Amygdala (tissue), 56 donors: ENCODE measurements at regions not wholly inside any gene's neighbourhood (a gene's known extent, or its start where the extent isn't known, plus 50 kb on each side); places are given as distances from the start of the nearest gene placed in this dataset.

Source experiments
- DNase-seq, 56 donors: peaks; one replicate each; lab custom pipeline; 2025; lab: John Stamatoyannopoulos, UW

GRCh38 chrX:149280011-149280410 is 225.1 kb downstream of the IDS start:
- no peak for DNase-seq

GRCh38 chrX:149275836-149276235 is 229.3 kb downstream of the IDS start:
- no peak for DNase-seq

- no peak for DNase-seq
These were observed 230.5 kb downstream of the IDS start for GRCh38 chrX:149274516-149275105.

- DNase-seq: no peak
These were observed 232.2 kb downstream of the IDS start for GRCh38 chrX:149272690-149273463.

- DNase-seq: no peak
These were observed 237.0 kb downstream of the IDS start for GRCh38 chrX:149267878-149268813.

- DNase-seq: no peak
These were observed 243.0 kb downstream of the IDS start for GRCh38 chrX:149262086-149262485.

- DNase-seq: no peak
These were observed 245.9 kb downstream of the IDS start for GRCh38 chrX:149259241-149259640.

- no peak for DNase-seq
These were observed 249.2 kb downstream of the IDS start for GRCh38 chrX:149255860-149256259.

- no peak for DNase-seq
These were observed 257.0 kb downstream of the IDS start for GRCh38 chrX:149248073-149248625.

GRCh38 chrX:149230689-149231088 is 274.4 kb downstream of the IDS start:
- DNase-seq: no peak

GRCh38 chrX:149223854-149224253 is 281.3 kb downstream of the IDS start:
- no peak for DNase-seq

- no peak for DNase-seq
These were observed 283.1 kb downstream of the IDS start for GRCh38 chrX:149222040-149222439.

- no peak for DNase-seq
These were observed 283.9 kb downstream of the IDS start for GRCh38 chrX:149221230-149221629.

GRCh38 chrX:149213264-149213663 is 291.8 kb downstream of the IDS start:
- no peak for DNase-seq

- DNase-seq: no peak
These were observed 296.8 kb downstream of the IDS start for GRCh38 chrX:149208307-149208706.

GRCh38 chrX:149207518-149207917 is 297.6 kb downstream of the IDS start:
- DNase-seq: no peak

GRCh38 chrX:149205937-149206336 is 299.2 kb downstream of the IDS start:
- no peak for DNase-seq

GRCh38 chrX:149205081-149205480 is 300.0 kb downstream of the IDS start:
- no peak for DNase-seq

- no peak for DNase-seq
These were observed 305.4 kb downstream of the IDS start for GRCh38 chrX:149199734-149200133.

- no peak for DNase-seq
These were observed 305.9 kb downstream of the IDS start for GRCh38 chrX:149198980-149199732.
